ENCODE measurements at regions not wholly inside any gene's neighbourhood (a gene's known extent, or its start where the extent isn't known, plus 50 kb on each side); places are given as distances from the start of the nearest gene placed in this dataset.
A peak's percentile ranks its signal among the peaks of the same experiment; 100 is the strongest.

DNA sequence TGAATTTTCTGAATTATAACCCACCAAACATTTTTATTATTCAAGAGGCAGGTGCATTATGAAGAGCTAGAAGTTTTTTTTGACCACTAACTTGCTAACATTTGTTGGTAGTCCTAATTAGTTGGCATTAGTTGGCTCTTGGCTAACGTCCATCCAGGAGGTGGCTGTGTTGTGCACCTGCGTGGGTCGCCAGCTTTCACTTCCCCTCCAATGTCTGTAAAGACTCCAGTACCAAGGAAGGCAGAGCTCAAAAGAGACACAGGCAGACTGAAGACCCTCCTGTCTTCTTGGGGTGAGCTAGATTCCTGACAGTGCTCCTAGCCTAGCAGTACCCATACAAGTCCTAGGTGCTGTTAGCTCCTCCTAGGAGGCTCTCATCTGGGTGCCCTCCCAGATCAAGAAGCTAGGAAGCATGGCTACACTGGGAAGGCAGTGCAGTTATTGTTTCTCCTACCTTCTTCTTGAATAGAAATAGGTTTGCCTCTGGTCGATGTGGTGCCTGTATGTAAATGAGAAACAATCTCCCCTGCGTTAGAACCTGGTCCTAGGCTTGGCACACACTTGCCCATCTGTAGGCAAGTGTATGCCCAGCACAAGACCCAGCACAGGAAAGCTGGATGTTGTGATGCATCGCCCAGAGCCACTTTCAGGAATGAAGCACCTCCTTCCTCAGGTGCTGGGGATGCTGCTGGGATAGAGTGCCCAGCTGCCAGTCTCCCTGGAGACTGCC is 190.9 kb downstream of the ICE1 start:
- Histone ChIP-seq H3K36me3 (ENCODE audit: low read depth) (no peaks in the 10 kb centered on the region), H3K4me3 (no peak overlapping the region), H3K4me1 (ENCODE audit: low read depth) (no peaks in the 10 kb centered on the region), H3K9me3 (no peaks in the 10 kb centered on the region)
- TF ChIP-seq CTCF (IDR thresholded peaks at IDR 0.05): no peak
- intact Hi-C loops (cut with DNase I, micrococcal nuclease): no loop called here
- ATAC-seq (no peak), DNase-seq (peak in 1 of 3 donors; percentile 16)

GRCh38 chr5:5612096-5612495 is 189.6 kb downstream of the ICE1 start:
- Histone ChIP-seq H3K4me3 (no peak overlapping the region), H3K9me3 (no peaks in the 10 kb centered on the region), H3K4me1 (ENCODE audit: low read depth) (no peaks in the 10 kb centered on the region), H3K36me3 (ENCODE audit: low read depth) (no peaks in the 10 kb centered on the region)
- ATAC-seq: no peak
- DNase-seq: no peak
- no peak for TF ChIP-seq CTCF (IDR thresholded peaks at IDR 0.05)
- intact Hi-C loops (cut with DNase I, micrococcal nuclease): no loop called here

DNA sequence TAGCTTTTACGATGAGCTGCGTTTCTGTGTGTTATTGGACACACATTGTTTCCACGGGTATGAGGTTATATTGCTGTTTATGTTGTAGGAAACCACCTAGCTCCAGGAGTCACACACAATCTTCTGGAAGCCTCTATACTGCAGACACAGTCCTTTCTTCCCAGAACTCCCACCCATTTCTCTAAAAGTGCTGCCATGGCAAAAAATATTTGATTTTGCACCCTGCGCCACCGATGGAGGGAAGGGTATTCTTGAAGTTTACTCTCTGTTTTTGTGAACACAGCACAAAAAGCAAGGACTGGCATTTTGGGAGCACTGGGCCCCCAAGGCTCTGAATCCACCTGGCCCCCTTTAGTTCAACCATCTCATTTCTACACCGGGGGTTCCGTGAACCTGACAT is 187.5 kb downstream of the ICE1 start:
- TF ChIP-seq CTCF (IDR thresholded peaks at IDR 0.05): no peak
- no peak for ATAC-seq
- intact Hi-C loops (cut with DNase I, micrococcal nuclease): no loop called here
- DNase-seq: no peak
- H3K4me1 ChIP-seq (ENCODE audit: low read depth): no peaks in the 10 kb centered on the region
- no peaks in the 10 kb centered on the region for H3K9me3 ChIP-seq
- H3K4me3 ChIP-seq: no peak overlapping the region
- H3K36me3 ChIP-seq (ENCODE audit: low read depth): no peaks in the 10 kb centered on the region

DNA sequence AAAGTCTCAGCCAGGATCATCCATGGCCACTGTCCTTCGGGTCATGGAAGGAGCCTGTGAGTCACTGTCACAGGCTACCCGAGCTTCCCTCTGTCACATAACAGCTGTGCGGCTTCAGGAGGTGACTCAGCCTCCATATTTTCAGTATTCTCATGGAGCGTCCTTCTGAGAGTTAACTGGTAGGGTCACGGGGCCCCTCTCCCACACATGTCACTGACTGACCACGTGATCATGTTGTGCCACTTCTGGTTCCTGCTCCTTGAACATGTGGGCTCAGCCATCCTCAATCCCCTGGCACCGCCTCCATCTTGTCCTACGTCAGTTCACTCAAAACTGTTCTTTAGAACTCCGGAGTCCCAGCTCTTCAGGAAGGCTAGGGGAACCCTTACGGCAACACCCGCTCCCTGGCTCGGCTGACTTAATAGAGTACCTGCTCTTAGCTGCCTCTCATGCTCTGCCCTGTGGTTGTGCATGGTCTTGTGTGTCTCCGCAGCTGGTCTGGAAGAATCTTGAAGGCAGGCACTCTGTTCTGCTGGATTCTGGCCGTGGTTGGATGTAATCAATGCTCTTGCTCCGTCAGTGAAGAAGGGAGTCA is 182.8 kb downstream of the ICE1 start:
- intact Hi-C loops (cut with DNase I, micrococcal nuclease): no loop called here
- no peak overlapping the region for H3K4me3 ChIP-seq
- TF ChIP-seq CTCF (IDR thresholded peaks at IDR 0.05): no peak
- H3K36me3 ChIP-seq (ENCODE audit: low read depth): no peaks in the 10 kb centered on the region
- no peak for DNase-seq
- no peak for ATAC-seq
- H3K9me3 ChIP-seq: no peaks in the 10 kb centered on the region
- no peaks in the 10 kb centered on the region for H3K4me1 ChIP-seq (ENCODE audit: low read depth)

- H3K9me3 ChIP-seq: no peaks in the 10 kb centered on the region
- H3K4me1 ChIP-seq (ENCODE audit: low read depth): no peaks in the 10 kb centered on the region
- no peak for TF ChIP-seq CTCF (IDR thresholded peaks at IDR 0.05)
- no peak overlapping the region for H3K4me3 ChIP-seq
- no peak for ATAC-seq
- intact Hi-C loops (cut with DNase I, micrococcal nuclease): no loop called here
- DNase-seq: no peak
- H3K36me3 ChIP-seq (ENCODE audit: low read depth): no peaks in the 10 kb centered on the region
Observed at GRCh38 chr5:5602554-5602953, 180.1 kb downstream of the ICE1 start.

Measured in mucosa of descending colon (tissue), 3 donors.